IMR-90 (cell line): ENCODE measurements at regions not wholly inside any gene's neighbourhood (a gene's known extent, or its start where the extent isn't known, plus 50 kb on each side); places are given as distances from the start of the nearest gene placed in this dataset.

Experiments
- ATAC-seq: fragments of 200-7000 bp; cut with Tn5 transposase; 2 replicates; pipeline ENCODE4 v1.9.1; 2020; ENCODE audit warnings: low read depth, mild to moderate bottlenecking, moderate library complexity
- BruUV-seq: library from RNA; stranded (reverse); fragments of 400-500 nt; replicated peaks from 2 replicates; lab custom pipeline; 2021; lab: Mats Ljungman, UMichigan
- CTCF ChIA-PET: fragments of 300-600 bp; formaldehyde crosslinking; extraction: SDS; loops from one replicate; lab custom pipeline; 2021; ENCODE audit warnings: antibody characterized with exemption; lab: Yijun Ruan, JAX
- POLR2A ChIA-PET: fragments of 300-600 bp; sonication (Branson Sonifier 250); formaldehyde crosslinking; loops from one replicate; lab custom pipeline; 2022; ENCODE audit warnings: antibody characterized with exemption; ENCODE audit not compliant: unreplicated experiment; lab: Charles Lee
- DNase-seq: peaks from one replicate; pipeline ENCODE4 v3.0.0; 2013
- H2AFZ ChIP-seq: replicated peaks from 2 replicates; pipeline ENCODE3; 2013; ENCODE audit warnings: low read length, mild to moderate bottlenecking; ENCODE audit not compliant: poor library complexity
- H2AK5ac ChIP-seq: 2 replicates; pipeline ENCODE4 v1.6.1; 2013; ENCODE audit warnings: low read depth, low read length, inconsistent platforms
- H2AK9ac ChIP-seq: replicated peaks from 2 replicates; pipeline ENCODE3; 2013; ENCODE audit warnings: mild to moderate bottlenecking, low read depth, low read length, moderate library complexity; ENCODE audit not compliant: poor library complexity
- H2BK120ac ChIP-seq: 2 replicates; pipeline ENCODE4 v1.6.1; 2013; ENCODE audit warnings: low read depth, low read length, inconsistent platforms
- H2BK15ac ChIP-seq: 3 replicates; pipeline ENCODE4 v1.6.1; 2013; ENCODE audit warnings: low read depth, low read length, inconsistent platforms
- H2BK20ac ChIP-seq: 2 replicates; pipeline ENCODE4 v1.6.1; 2013; ENCODE audit warnings: low read depth, mild to moderate bottlenecking, inconsistent platforms, low read length, moderate library complexity
- H2BK5ac ChIP-seq: 2 replicates; pipeline ENCODE4 v1.6.1; 2013; ENCODE audit warnings: mild to moderate bottlenecking, low read depth, low read length, inconsistent platforms; ENCODE audit not compliant: poor library complexity, severe bottlenecking
- H3K14ac ChIP-seq: replicated peaks from 2 replicates; pipeline ENCODE4 v1.6.1; 2013; ENCODE audit warnings: low read depth, low read length, inconsistent platforms
- H3K18ac ChIP-seq: 2 replicates; pipeline ENCODE4 v1.6.1; 2013; ENCODE audit warnings: low read depth, low read length, control low read depth
- H3K23ac ChIP-seq: 2 replicates; pipeline ENCODE4 v1.6.1; 2013; ENCODE audit warnings: low read depth, low read length, inconsistent platforms
- H3K27ac ChIP-seq: 2 replicates; pipeline ENCODE4 v1.5.1; 2013; ENCODE audit warnings: mild to moderate bottlenecking, control low read depth, low read length; ENCODE audit not compliant: insufficient read depth
- H3K27me3 ChIP-seq: 2 replicates; pipeline ENCODE4 v1.6.1; 2013; ENCODE audit warnings: low read length; ENCODE audit not compliant: control insufficient read depth, insufficient read depth
- H3K36me3 ChIP-seq: 2 replicates; pipeline ENCODE4 v1.6.1; 2013; ENCODE audit warnings: low read length, mixed read lengths; ENCODE audit not compliant: control insufficient read depth, insufficient read depth
- H3K4ac ChIP-seq: 2 replicates; pipeline ENCODE4 v1.6.1; 2013; ENCODE audit warnings: low read depth, low read length, inconsistent platforms
- H3K4me1 ChIP-seq: 2 replicates; pipeline ENCODE4 v1.6.1; 2013; ENCODE audit warnings: low read length, mixed read lengths; ENCODE audit not compliant: control insufficient read depth, insufficient read depth
- H3K4me2 ChIP-seq: 2 replicates; pipeline ENCODE4 v1.6.1; 2013; ENCODE audit warnings: low read depth, mild to moderate bottlenecking, control low read depth, low read length, moderate library complexity
- H3K4me3 ChIP-seq: 2 replicates; pipeline ENCODE4 v1.5.1; 2013; ENCODE audit warnings: low read depth, mild to moderate bottlenecking, control low read depth, low read length, moderate library complexity; ENCODE audit not compliant: insufficient read depth
- H3K56ac ChIP-seq: 2 replicates; pipeline ENCODE4 v1.6.1; 2013; ENCODE audit warnings: low read length, inconsistent platforms; ENCODE audit not compliant: insufficient read depth; ENCODE audit errors: extremely low read depth
- H3K79me1 ChIP-seq, 2 experiments: 2 replicates each; pipeline ENCODE4 v1.6.1; 2013; ENCODE audit warnings: low read length in 2 of 2, inconsistent platforms in 1 of 2, low read depth in 1 of 2
- H3K9ac ChIP-seq: 2 replicates; pipeline ENCODE4 v1.6.1; 2013; ENCODE audit warnings: low read depth, low read length, control low read depth
- H3K9me1 ChIP-seq: 2 replicates; pipeline ENCODE4 v1.6.1; 2013; ENCODE audit warnings: low read length, inconsistent platforms; ENCODE audit not compliant: insufficient read depth
- H3K9me3 ChIP-seq: 2 replicates; pipeline ENCODE4 v1.6.1; 2013; ENCODE audit warnings: low read length; ENCODE audit not compliant: control insufficient read depth, insufficient read depth
- H4K20me1 ChIP-seq: 2 replicates; pipeline ENCODE4 v1.6.1; 2013; ENCODE audit warnings: low read length, inconsistent platforms; ENCODE audit not compliant: insufficient read depth
- H4K5ac ChIP-seq: 2 replicates; pipeline ENCODE4 v1.6.1; 2013; ENCODE audit warnings: mild to moderate bottlenecking, low read depth, low read length, control low read depth
- H4K8ac ChIP-seq, 2 experiments: 2 replicates each; pipeline ENCODE4 v1.6.1; 2013; ENCODE audit warnings: low read depth in 2 of 2, low read length in 2 of 2, control low read depth in 1 of 2, inconsistent platforms in 1 of 2
- H4K91ac ChIP-seq: 2 replicates; pipeline ENCODE4 v1.6.1; 2013; ENCODE audit warnings: low read depth, low read length, inconsistent platforms; ENCODE audit not compliant: insufficient read depth
- BHLHE40 ChIP-seq: fragments of 150-350 bp; IDR thresholded peaks from 2 replicates; pipeline ENCODE4 v1.6.1; 2016; ENCODE audit warnings: mild to moderate bottlenecking, low read depth, low read length
- CHD1 ChIP-seq: IDR thresholded peaks from 2 replicates; pipeline ENCODE4 v1.6.1; 2012; ENCODE audit warnings: low read depth, low read length, improper control_type of control experiment
- CTCF ChIP-seq: conservative IDR thresholded peaks from 2 replicates; pipeline ENCODE4 v1.5.1; 2012; ENCODE audit warnings: mild to moderate bottlenecking, low read depth, low read length, improper control_type of control experiment
- FOS ChIP-seq: fragments of 150-350 bp; IDR thresholded peaks from 2 replicates; pipeline ENCODE4 v1.6.1; 2016; ENCODE audit warnings: low read depth, low read length
- MAFK ChIP-seq: IDR thresholded peaks from 2 replicates; pipeline ENCODE4 v1.6.1; 2012; ENCODE audit warnings: low read depth, low read length, improper control_type of control experiment
- MXI1 ChIP-seq: IDR thresholded peaks from 2 replicates; pipeline ENCODE4 v1.6.1; 2012; ENCODE audit warnings: low read depth, mild to moderate bottlenecking, low read length, moderate library complexity, borderline replicate concordance
- POLR2A ChIP-seq: IDR thresholded peaks from 2 replicates; pipeline ENCODE4 v1.6.1; 2012; ENCODE audit warnings: mild to moderate bottlenecking, low read depth, low read length
- RAD21 ChIP-seq: IDR thresholded peaks from 2 replicates; pipeline ENCODE4 v1.6.1; 2012; ENCODE audit warnings: low read length, improper control_type of control experiment
- RCOR1 ChIP-seq: IDR thresholded peaks from 2 replicates; pipeline ENCODE4 v1.6.1; 2012; ENCODE audit warnings: mild to moderate bottlenecking, low read length, improper control_type of control experiment; ENCODE audit not compliant: insufficient replicate concordance
- SMC3 ChIP-seq: fragments of 150-350 bp; IDR thresholded peaks from 2 replicates; pipeline ENCODE4 v1.6.1; 2016; ENCODE audit warnings: low read depth, mild to moderate bottlenecking, antibody characterized with exemption, low read length, moderate library complexity
- WGBS, 2 experiments: methylation state at CpG; one replicate each; pipeline versions ENCODE4 v1.1.5 to v1.1.7; 2013; ENCODE audit warnings: missing lambda C conversion rate in 2 of 2; ENCODE audit not compliant: insufficient read length in 1 of 2; ENCODE audit errors: extremely low coverage in 2 of 2; 5-methylcytosine and 5-hydroxymethylcytosine counted together
- dilution Hi-C: fragments of 300-500 bp; cut with HindIII; formaldehyde crosslinking; loops from one replicate; pipeline ENCODE4 v1.14.3; 2018; ENCODE audit warnings: low sequenced_read_pairs; ENCODE audit not compliant: unreplicated experiment
- in situ Hi-C: fragments of 300-500 bp; cut with MboI; formaldehyde crosslinking; loops from 3 replicates; pipeline ENCODE4 v1.14.3; 2019; ENCODE audit warnings: low sequenced_read_pairs, inconsistent platforms, mixed read lengths
- intact Hi-C: fragments of 100-400 bp; cut with micrococcal nuclease; formaldehyde crosslinking; loops from 2 replicates; pipeline ENCODE4 v1.10.0; 2022
- TF ChIP-seq, protein P1 (sequence below): fragments of 150-350 bp; IDR thresholded peaks from 2 replicates; pipeline ENCODE4 v1.6.1; 2017; ENCODE audit warnings: mild to moderate bottlenecking, antibody characterized with exemption, low read length, low read depth
- TF ChIP-seq, protein P2 (sequence below): fragments of 150-350 bp; IDR thresholded peaks from 2 replicates; pipeline ENCODE4 v1.6.1; 2016; ENCODE audit warnings: low read depth, mild to moderate bottlenecking, low read length, moderate library complexity, borderline replicate concordance

DNA sequence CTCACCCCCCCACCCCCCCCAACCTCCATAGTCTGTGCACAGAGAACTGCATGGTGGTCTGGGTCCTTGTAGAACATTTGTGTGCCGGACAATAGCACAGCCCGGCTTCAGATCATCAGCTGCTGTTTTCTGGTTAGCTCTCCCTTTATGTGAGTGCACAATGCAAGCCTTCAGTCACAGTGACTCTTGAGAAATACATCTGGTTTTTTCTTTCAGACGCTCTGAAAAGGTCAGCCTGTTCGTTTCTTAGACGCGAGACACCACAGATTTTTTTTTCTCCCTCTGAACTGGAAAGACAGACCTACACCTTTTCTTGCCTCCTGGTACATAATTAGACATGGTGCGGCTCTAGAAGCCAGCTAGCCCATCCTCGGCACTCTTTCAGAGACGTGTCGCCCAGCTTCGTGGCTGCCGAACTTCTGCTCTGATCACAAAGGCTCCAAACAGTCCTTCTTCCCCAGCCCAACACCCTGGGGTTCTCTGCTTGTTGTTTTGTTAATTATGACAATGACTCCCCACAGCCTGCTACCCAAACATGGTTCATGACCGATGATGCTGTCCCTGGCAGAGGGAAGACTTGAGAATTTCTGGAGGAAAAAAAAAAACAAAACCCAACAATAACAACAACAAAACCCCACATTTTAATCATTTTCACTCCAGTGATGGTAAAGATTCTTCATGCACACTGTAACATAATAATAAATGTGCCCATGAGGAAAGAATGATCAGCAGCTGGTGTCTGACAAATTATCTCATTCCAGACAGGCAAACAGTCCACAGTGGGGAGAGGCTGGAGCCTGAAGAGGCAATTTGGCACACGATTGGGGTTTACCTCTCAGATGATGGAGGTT lies 241.4 kb upstream of the ZNF462 start:
- H3K27ac ChIP-seq, result no peak overlapping the region

More for the DNA sequence above, 241.4 kb upstream of the ZNF462 start:
- no peaks in the 10 kb centered on the region for H4K20me1 ChIP-seq
- DNase-seq, result no peak
- dilution Hi-C loops, result no loop called here
- intact Hi-C loops, result no loop called here
- no TSS peak for BruUV-seq
- no peak overlapping the region for H3K4me3 ChIP-seq
- no peak overlapping the region for H4K91ac ChIP-seq
- H3K4ac ChIP-seq, result no peak overlapping the region
- H3K56ac ChIP-seq, result no peak overlapping the region
- no peaks in the 10 kb centered on the region; the same call in 1 of the 2 replicates for H3K9me3 ChIP-seq
- CTCF ChIA-PET, result no interaction called here
- no peak overlapping the region for H3K4me2 ChIP-seq
- H2AFZ ChIP-seq, result no peak overlapping the region
- H4K5ac ChIP-seq, result no peak overlapping the region
- H2AK9ac ChIP-seq, result no peak overlapping the region
- TF ChIP-seq CHD1 (no peak), MXI1 (no peak), POLR2A (no peak), CTCF (no peak), SMC3 (no peak), RAD21 (no peak), MAFK (no peak), BHLHE40 (no peak), RCOR1 (no peak), FOS (no peak)
- TF ChIP-seq, protein P1, sequence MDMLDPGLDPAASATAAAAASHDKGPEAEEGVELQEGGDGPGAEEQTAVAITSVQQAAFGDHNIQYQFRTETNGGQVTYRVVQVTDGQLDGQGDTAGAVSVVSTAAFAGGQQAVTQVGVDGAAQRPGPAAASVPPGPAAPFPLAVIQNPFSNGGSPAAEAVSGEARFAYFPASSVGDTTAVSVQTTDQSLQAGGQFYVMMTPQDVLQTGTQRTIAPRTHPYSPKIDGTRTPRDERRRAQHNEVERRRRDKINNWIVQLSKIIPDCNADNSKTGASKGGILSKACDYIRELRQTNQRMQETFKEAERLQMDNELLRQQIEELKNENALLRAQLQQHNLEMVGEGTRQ, result no peak
- TF ChIP-seq, protein P2, sequence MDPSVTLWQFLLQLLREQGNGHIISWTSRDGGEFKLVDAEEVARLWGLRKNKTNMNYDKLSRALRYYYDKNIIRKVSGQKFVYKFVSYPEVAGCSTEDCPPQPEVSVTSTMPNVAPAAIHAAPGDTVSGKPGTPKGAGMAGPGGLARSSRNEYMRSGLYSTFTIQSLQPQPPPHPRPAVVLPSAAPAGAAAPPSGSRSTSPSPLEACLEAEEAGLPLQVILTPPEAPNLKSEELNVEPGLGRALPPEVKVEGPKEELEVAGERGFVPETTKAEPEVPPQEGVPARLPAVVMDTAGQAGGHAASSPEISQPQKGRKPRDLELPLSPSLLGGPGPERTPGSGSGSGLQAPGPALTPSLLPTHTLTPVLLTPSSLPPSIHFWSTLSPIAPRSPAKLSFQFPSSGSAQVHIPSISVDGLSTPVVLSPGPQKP, result no peak
- whole genome bisulfite sequencing, 2 experiments, result 20% methylated on average over 4 of the region's 14 CpGs; no CpG with 5 or more reads in 1 of the 2 experiments
- no peak overlapping the region for H2BK120ac ChIP-seq
- H3K27me3 ChIP-seq, result no peaks in the 10 kb centered on the region
- H2BK5ac ChIP-seq, result no peak overlapping the region
- in situ Hi-C loops, result no loop called here
- no peak overlapping the region for H2BK15ac ChIP-seq
- H2AK5ac ChIP-seq, result no peak overlapping the region
- no peak overlapping the region for H3K23ac ChIP-seq
- H2BK20ac ChIP-seq, result no peak overlapping the region
- no peak overlapping the region for H3K14ac ChIP-seq
- POLR2A ChIA-PET, result no interaction called here
- H3K9ac ChIP-seq, result no peak overlapping the region
- no peak for ATAC-seq
- H3K79me1 ChIP-seq, result no peaks in the 10 kb centered on the region
- H3K36me3 ChIP-seq, result no peaks in the 10 kb centered on the region
- H4K8ac ChIP-seq, result no peak overlapping the region
- no peaks in the 10 kb centered on the region for H3K9me1 ChIP-seq
- H3K4me1 ChIP-seq, result no peaks in the 10 kb centered on the region
- no peak overlapping the region for H3K18ac ChIP-seq
